K562 (cell line): ENCODE measurements at regions not wholly inside any gene's neighbourhood (a gene's known extent, or its start where the extent isn't known, plus 50 kb on each side); places are given as distances from the start of the nearest gene placed in this dataset.
A peak's percentile ranks its signal among the peaks of the same experiment; 100 is the strongest.
"Not testable (repeated sequence)": the region's sequence is repeated elsewhere in the genome, so short reads cannot be mapped to it uniquely, and the experiment has no call there.

Experiments used
- ATAC-seq: fragments of 200-7000 bp; cut with Tn5 transposase; 3 replicates; pipeline ENCODE4 v1.9.1; 2020; ENCODE audit warnings: moderate library complexity
- BruUV-seq: library from RNA; stranded (reverse); fragments of 400-500 nt; replicated peaks from 2 replicates; lab custom pipeline; 2021; lab: Mats Ljungman, UMichigan
- CTCF ChIA-PET: fragments of 300-600 bp; formaldehyde crosslinking; extraction: SDS; loops from one replicate; lab custom pipeline; 2021; ENCODE audit warnings: low intra/inter-chr PET ratio; lab: Yijun Ruan, JAX
- POLR2A ChIA-PET: fragments of 300-600, 350-650 bp; sonication (Branson Sonifier 250); formaldehyde crosslinking; extraction: SDS; loops from one replicate; lab custom pipeline; 2021; ENCODE audit warnings: antibody characterized with exemption, inconsistent platforms; lab: Yijun Ruan, JAX
- DNase-seq, 4 experiments: peaks; one replicate each; pipeline versions ENCODE4 v3.0.0 to v3.0.0-alpha.2; 2011 to 2018; ENCODE audit warnings: low spot score in 3 of 4, mixed read lengths in 3 of 4; ENCODE audit errors: extremely low read depth in 1 of 4
- FAIRE-seq: peaks from 2 replicates; lab custom pipeline; 2011; peaks lifted over from hg19 to GRCh38; lab: Jason Lieb, UNC
- H2AFZ ChIP-seq: 2 replicates; pipeline ENCODE4 v1.6.0; 2011; ENCODE audit warnings: low read depth, low read length, control low read depth, inconsistent platforms
- H3K27ac ChIP-seq: fragments of 200-600 bp; 3 replicates; pipeline ENCODE4 v1.8.0; 2011; ENCODE audit warnings: low read depth, mild to moderate bottlenecking, control low read depth, inconsistent platforms, low read length, moderate library complexity, mixed read lengths; ENCODE audit errors: extremely low read depth
- H3K27me3 ChIP-seq, 2 experiments: fragments of 300-600 bp in 1 of 2; 2 replicates in 1 of 2; 3 replicates in 1 of 2; pipeline versions ENCODE4 v1.6.0 to v1.8.0; 2011; ENCODE audit warnings: inconsistent platforms in 2 of 2, low read length in 2 of 2, mild to moderate bottlenecking in 1 of 2, mixed read lengths in 1 of 2, moderate library complexity in 1 of 2; ENCODE audit not compliant: control insufficient read depth in 2 of 2, insufficient read depth in 2 of 2
- H3K36me3 ChIP-seq: fragments of 300-600 bp; 3 replicates; pipeline ENCODE4 v1.8.0; 2011; ENCODE audit warnings: mild to moderate bottlenecking, low read length, inconsistent platforms; ENCODE audit not compliant: control insufficient read depth, insufficient read depth
- H3K4me1 ChIP-seq, 2 experiments: fragments of 200-600 bp in 1 of 2; replicated peaks in 1 of 2; 2 replicates in 1 of 2; 3 replicates in 1 of 2; pipeline versions ENCODE4 v1.5.1 to v1.8.0; 2011; ENCODE audit warnings: inconsistent platforms in 2 of 2, low read length in 2 of 2, mild to moderate bottlenecking in 1 of 2, mixed read lengths in 1 of 2, moderate library complexity in 1 of 2; ENCODE audit not compliant: control insufficient read depth in 2 of 2, insufficient read depth in 2 of 2
- H3K4me2 ChIP-seq: 2 replicates; pipeline ENCODE4 v1.6.1; 2011; ENCODE audit warnings: low read length, control low read depth, inconsistent platforms, mixed read lengths; ENCODE audit not compliant: insufficient read depth
- H3K4me3 ChIP-seq: fragments of 200-600 bp; sonication (generic), shearing (Covaris generic); 2 replicates; pipeline ENCODE4 v1.5.1; 2016; ENCODE audit warnings: control low read depth, inconsistent platforms
- H3K79me2 ChIP-seq: fragments of 200-600 bp; 3 replicates; pipeline ENCODE4 v1.8.0; 2011; ENCODE audit warnings: low read length, inconsistent platforms; ENCODE audit not compliant: control insufficient read depth, insufficient read depth
- H3K9ac ChIP-seq, 2 experiments: 2 replicates each; pipeline versions ENCODE4 v1.6.0 to v1.6.1; 2011; ENCODE audit warnings: low read depth in 2 of 2, low read length in 2 of 2, control low read depth in 1 of 2, inconsistent platforms in 1 of 2, mild to moderate bottlenecking in 1 of 2, mixed read lengths in 1 of 2; ENCODE audit not compliant: insufficient read depth in 1 of 2
- H3K9me1 ChIP-seq: one replicate; pipeline ENCODE4 v1.6.0; 2011; ENCODE audit warnings: inconsistent platforms, mild to moderate bottlenecking, low read length, moderate library complexity; ENCODE audit not compliant: control insufficient read depth, insufficient read depth
- H3K9me3 ChIP-seq: replicated peaks from 2 replicates; pipeline ENCODE4 v1.5.1; 2011; ENCODE audit warnings: low read depth, low read length, inconsistent platforms; ENCODE audit not compliant: control insufficient read depth, insufficient read depth
- H4K20me1 ChIP-seq: replicated peaks from 2 replicates; pipeline ENCODE4 v1.6.1; 2011; ENCODE audit warnings: low read length, inconsistent platforms, mixed read lengths; ENCODE audit not compliant: control insufficient read depth, insufficient read depth
- ZNF121 ChIP-seq: sonication (generic); formaldehyde crosslinking; conservative IDR thresholded peaks from 2 replicates; pipeline ENCODE4 v1.8.0; 2022; ENCODE audit warnings: missing genetic modification reagents
- WGBS: fragments of 100-300 bp; shearing (Covaris generic); methylation state at CpG from one replicate; pipeline ENCODE4 v1.1.6; 2016; ENCODE audit warnings: low coverage, mixed read lengths; ENCODE audit not compliant: insufficient coverage; ENCODE audit errors: missing lambda C conversion rate; 5-methylcytosine and 5-hydroxymethylcytosine counted together
- in situ Hi-C: fragments of 300-500 bp; cut with MboI; formaldehyde crosslinking; loops from 4 replicates; pipeline ENCODE4 v1.15.0; 2018; ENCODE audit warnings: inconsistent platforms, mixed read lengths
- intact Hi-C: fragments of 100-400 bp; cut with micrococcal nuclease; formaldehyde crosslinking; loops from 2 replicates; pipeline ENCODE4 v1.14.2; 2022
- TF ChIP-seq, protein P1 (sequence below): sonication (generic); formaldehyde crosslinking; IDR thresholded peaks from 2 replicates; pipeline ENCODE4 v1.8.1; 2023; ENCODE audit warnings: mild to moderate bottlenecking, missing genetic modification reagents

DNA sequence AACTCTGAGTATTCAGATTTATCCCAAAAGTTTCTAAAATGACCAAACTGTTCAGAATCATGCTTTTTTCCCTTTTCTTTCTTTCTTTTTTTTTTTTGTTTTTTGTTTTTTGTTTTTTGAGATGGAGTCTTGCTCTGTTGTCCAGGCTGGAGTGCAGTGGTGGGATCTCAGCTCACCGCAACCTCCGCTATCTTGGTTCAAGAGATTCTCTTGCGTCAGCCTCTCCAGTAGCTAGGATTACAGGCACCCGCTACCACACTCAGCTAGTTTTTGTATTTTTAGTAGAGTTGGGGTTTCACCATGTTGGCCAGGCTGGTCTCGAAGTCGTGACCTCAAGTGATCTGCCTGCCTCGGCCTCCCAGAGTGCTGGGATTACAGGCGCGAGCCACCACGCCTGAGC is 219.2 kb upstream of the ZNF184 start:
- peaks cover 4 to 15% of the 10 kb centered on the region in 2 experiments; a peak in 4 of 5 replicates for H3K4me1 ChIP-seq
- not testable (repeated sequence) for H3K4me3 ChIP-seq, DNase-seq, H3K9ac ChIP-seq
- TF ChIP-seq ZNF121 (CRISPR knock-in tag) = peak; percentile 81
- TF ChIP-seq, protein P1, sequence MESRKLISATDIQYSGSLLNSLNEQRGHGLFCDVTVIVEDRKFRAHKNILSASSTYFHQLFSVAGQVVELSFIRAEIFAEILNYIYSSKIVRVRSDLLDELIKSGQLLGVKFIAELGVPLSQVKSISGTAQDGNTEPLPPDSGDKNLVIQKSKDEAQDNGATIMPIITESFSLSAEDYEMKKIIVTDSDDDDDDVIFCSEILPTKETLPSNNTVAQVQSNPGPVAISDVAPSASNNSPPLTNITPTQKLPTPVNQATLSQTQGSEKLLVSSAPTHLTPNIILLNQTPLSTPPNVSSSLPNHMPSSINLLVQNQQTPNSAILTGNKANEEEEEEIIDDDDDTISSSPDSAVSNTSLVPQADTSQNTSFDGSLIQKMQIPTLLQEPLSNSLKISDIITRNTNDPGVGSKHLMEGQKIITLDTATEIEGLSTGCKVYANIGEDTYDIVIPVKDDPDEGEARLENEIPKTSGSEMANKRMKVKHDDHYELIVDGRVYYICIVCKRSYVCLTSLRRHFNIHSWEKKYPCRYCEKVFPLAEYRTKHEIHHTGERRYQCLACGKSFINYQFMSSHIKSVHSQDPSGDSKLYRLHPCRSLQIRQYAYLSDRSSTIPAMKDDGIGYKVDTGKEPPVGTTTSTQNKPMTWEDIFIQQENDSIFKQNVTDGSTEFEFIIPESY (CRISPR knock-in tag) = peak; percentile 75; the same call in 1 of the 2 replicates
- TF ChIP-seq, all 486 proteins: peak for 2; not testable (repeated sequence) for 484
- peaks cover 21% of the 10 kb centered on the region for H3K79me2 ChIP-seq
- 94% methylated on average over 10 of the region's 10 CpGs for WGBS
- H3K27ac ChIP-seq, FAIRE-seq, ATAC-seq, H3K4me2 ChIP-seq, POLR2A ChIA-PET, H3K9me3 ChIP-seq, H3K9me1 ChIP-seq, H4K20me1 ChIP-seq, in situ Hi-C loops, H3K27me3 ChIP-seq, H3K36me3 ChIP-seq, CTCF ChIA-PET, BruUV-seq, intact Hi-C loops, H2AFZ ChIP-seq: not testable (repeated sequence)
